ENCODE measurements at regions not wholly inside any gene's neighbourhood (a gene's known extent, or its start where the extent isn't known, plus 50 kb on each side); places are given as distances from the start of the nearest gene placed in this dataset.

DNA sequence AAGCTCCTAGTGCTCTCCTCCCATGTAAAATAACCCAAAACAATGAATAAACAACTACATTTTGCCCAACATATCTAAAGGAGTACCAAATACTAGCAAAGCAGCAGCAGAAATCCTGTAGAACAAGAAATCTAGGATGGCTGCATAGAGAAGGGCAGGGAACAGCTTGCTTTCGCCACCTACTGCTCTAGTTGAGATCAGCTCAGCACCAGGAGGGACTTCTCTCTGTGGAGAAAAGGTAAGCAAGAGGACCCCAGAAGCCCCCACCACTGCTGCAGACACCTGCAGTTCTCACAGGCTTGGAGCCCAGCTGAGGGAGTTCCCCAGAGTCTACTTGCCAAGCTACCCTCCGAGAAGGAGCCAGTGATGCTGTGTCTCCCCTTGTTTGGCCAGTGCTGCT is 243.0 kb upstream of the CHST9 start:
- intact Hi-C loops (cut with micrococcal nuclease), result no loop called here
- RAD21 ChIA-PET (ENCODE audit: low non-redundant PET in 1 of 2, low total read pairs in 2 of 2, uncharacterized antibody in 2 of 2, unreplicated experiment in 2 of 2), result no interaction called here
- POLR2A ChIA-PET, result no interaction called here
- H3K4me1 ChIP-seq (ENCODE audit: control insufficient read depth in 1 of 2, insufficient read depth in 2 of 2, low read length in 2 of 2), result no peaks in the 10 kb centered on the region
- H3K9ac ChIP-seq (ENCODE audit: low read length), result no peak overlapping the region
- no peak overlapping the region for H3K27ac ChIP-seq (ENCODE audit: low read depth, low read length)
- H3K36me3 ChIP-seq (ENCODE audit: control insufficient read depth in 1 of 2, insufficient read depth in 2 of 2, low read length in 2 of 2), result no peaks in the 10 kb centered on the region
- H3K9me2 ChIP-seq (ENCODE audit: insufficient read depth), result no peaks in the 10 kb centered on the region
- H3K79me2 ChIP-seq (ENCODE audit: insufficient read depth, low read length), result no peaks in the 10 kb centered on the region
- peaks cover 0 to 2% of the 10 kb centered on the region in 2 experiments; a peak in 1 of 4 replicates for H3K9me3 ChIP-seq (ENCODE audit: control insufficient read depth in 1 of 2, insufficient read depth in 1 of 2, low read depth in 1 of 2, low read length in 2 of 2)
- H3K4me2 ChIP-seq (ENCODE audit: low read length), result no peak overlapping the region
- BruUV-seq (replicated peaks), result no TSS peak
- no peak overlapping the region for H3K4me3 ChIP-seq (replicated peaks in 1 of 2; ENCODE audit: low read depth in 1 of 2, low read length in 2 of 2)
- no peaks in the 10 kb centered on the region for H4K20me1 ChIP-seq (ENCODE audit: insufficient read depth)
- TF ChIP-seq ATF3 (IDR thresholded peaks at IDR 0.05), result no peak
- DNase-seq (ENCODE audit: low read depth, low spot score) (no peak), ATAC-seq (no peak)
- CTCF ChIA-PET, result no interaction called here
- no peaks in the 10 kb centered on the region for H3K27me3 ChIP-seq (ENCODE audit: insufficient read depth, low read length)
- no peak overlapping the region for H2AFZ ChIP-seq (ENCODE audit: low read depth, low read length, poor library complexity, severe bottlenecking)

DNA sequence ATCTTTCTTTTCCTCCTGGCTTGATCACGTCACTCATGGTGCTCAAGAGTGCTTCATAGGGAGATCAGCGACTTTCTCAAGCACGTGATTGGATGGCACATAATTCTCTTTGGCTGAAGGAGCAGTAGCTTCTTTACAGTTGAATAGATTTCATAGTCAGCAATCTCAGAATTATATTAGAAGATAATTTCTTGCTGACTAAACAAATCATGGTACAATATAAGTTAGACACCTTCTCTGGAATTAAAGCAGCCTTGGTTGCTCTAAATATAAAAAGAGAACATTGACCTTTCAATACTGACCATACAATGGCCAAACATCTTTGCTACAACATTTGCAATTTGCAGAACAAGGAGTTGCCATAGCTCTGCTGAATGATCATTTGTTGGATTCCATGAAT is 238.5 kb upstream of the CHST9 start:
- ChIA-PET POLR2A (no interaction called here), RAD21 (ENCODE audit: low non-redundant PET in 1 of 2, low total read pairs in 2 of 2, uncharacterized antibody in 2 of 2, unreplicated experiment in 2 of 2) (no interaction called here), CTCF (no interaction called here)
- Histone ChIP-seq H3K36me3 (ENCODE audit: control insufficient read depth in 1 of 2, insufficient read depth in 2 of 2, low read length in 2 of 2) (no peaks in the 10 kb centered on the region), H3K9me3 (ENCODE audit: control insufficient read depth in 1 of 2, insufficient read depth in 1 of 2, low read depth in 1 of 2, low read length in 2 of 2) (peaks cover 0 to 2% of the 10 kb centered on the region in 2 experiments; a peak in 2 of 4 replicates), H3K9me2 (ENCODE audit: insufficient read depth) (no peaks in the 10 kb centered on the region), H3K27ac (ENCODE audit: low read depth, low read length) (no peak overlapping the region), H3K4me1 (ENCODE audit: control insufficient read depth in 1 of 2, insufficient read depth in 2 of 2, low read length in 2 of 2) (no peaks in the 10 kb centered on the region), H4K20me1 (ENCODE audit: insufficient read depth) (no peaks in the 10 kb centered on the region), H3K9ac (ENCODE audit: low read length) (no peak overlapping the region), H3K4me3 (replicated peaks in 1 of 2; ENCODE audit: low read depth in 1 of 2, low read length in 2 of 2) (no peak overlapping the region), H3K79me2 (ENCODE audit: insufficient read depth, low read length) (no peaks in the 10 kb centered on the region), H3K4me2 (ENCODE audit: low read length) (no peak overlapping the region), H2AFZ (ENCODE audit: low read depth, low read length, poor library complexity, severe bottlenecking) (no peak overlapping the region), H3K27me3 (ENCODE audit: insufficient read depth, low read length) (no peaks in the 10 kb centered on the region)
- DNase-seq (ENCODE audit: low read depth, low spot score) (no peak), ATAC-seq (no peak)
- intact Hi-C loops (cut with micrococcal nuclease), result no loop called here
- TF ChIP-seq ELF1 (IDR thresholded peaks at IDR 0.05; ENCODE audit: borderline replicate concordance, low read depth), result no peak
- TF ChIP-seq, protein P1, sequence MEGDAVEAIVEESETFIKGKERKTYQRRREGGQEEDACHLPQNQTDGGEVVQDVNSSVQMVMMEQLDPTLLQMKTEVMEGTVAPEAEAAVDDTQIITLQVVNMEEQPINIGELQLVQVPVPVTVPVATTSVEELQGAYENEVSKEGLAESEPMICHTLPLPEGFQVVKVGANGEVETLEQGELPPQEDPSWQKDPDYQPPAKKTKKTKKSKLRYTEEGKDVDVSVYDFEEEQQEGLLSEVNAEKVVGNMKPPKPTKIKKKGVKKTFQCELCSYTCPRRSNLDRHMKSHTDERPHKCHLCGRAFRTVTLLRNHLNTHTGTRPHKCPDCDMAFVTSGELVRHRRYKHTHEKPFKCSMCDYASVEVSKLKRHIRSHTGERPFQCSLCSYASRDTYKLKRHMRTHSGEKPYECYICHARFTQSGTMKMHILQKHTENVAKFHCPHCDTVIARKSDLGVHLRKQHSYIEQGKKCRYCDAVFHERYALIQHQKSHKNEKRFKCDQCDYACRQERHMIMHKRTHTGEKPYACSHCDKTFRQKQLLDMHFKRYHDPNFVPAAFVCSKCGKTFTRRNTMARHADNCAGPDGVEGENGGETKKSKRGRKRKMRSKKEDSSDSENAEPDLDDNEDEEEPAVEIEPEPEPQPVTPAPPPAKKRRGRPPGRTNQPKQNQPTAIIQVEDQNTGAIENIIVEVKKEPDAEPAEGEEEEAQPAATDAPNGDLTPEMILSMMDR (IDR thresholded peaks at IDR 0.05 in 2 of 3, conservative IDR thresholded peaks at IDR 0.05 in 1 of 3; ENCODE audit: borderline replicate concordance in 1 of 3, insufficient read depth in 1 of 3, low read depth in 2 of 3, low read length in 2 of 3), result no peak
- no peak for TF ChIP-seq JUND (IDR thresholded peaks at IDR 0.05)
- no peak for TF ChIP-seq EZH2phosphoT487 (IDR thresholded peaks at IDR 0.05; ENCODE audit: borderline replicate concordance)
- TF ChIP-seq POLR2A (IDR thresholded peaks at IDR 0.05; ENCODE audit: borderline replicate concordance, extremely low read depth, insufficient read depth, insufficient read length), result no peak
- TF ChIP-seq TCF7L2 (IDR thresholded peaks at IDR 0.05; ENCODE audit: borderline replicate concordance, extremely low read depth, insufficient read depth, insufficient read length), result no peak
- no peak for TF ChIP-seq YY1 (IDR thresholded peaks at IDR 0.05; ENCODE audit: extremely low read depth, insufficient replicate concordance, low read depth, low read length)
- TF ChIP-seq EZH2 (IDR thresholded peaks at IDR 0.05), result no peak
- no peak for TF ChIP-seq CBX3 (IDR thresholded peaks at IDR 0.05; ENCODE audit: low read depth)
- no peak for TF ChIP-seq RAD21 (IDR thresholded peaks at IDR 0.05; ENCODE audit: low read depth)
- no peak for TF ChIP-seq CEBPB (IDR thresholded peaks at IDR 0.05; ENCODE audit: low read depth)
- TF ChIP-seq ZFX (IDR thresholded peaks at IDR 0.05), result no peak
- no TSS peak for BruUV-seq (replicated peaks)

All from HCT116 (cell line).